Astrocyte (in vitro differentiated cells and primary cell): ENCODE measurements at regions not wholly inside any gene's neighbourhood (a gene's known extent, or its start where the extent isn't known, plus 50 kb on each side); places are given as distances from the start of the nearest gene placed in this dataset.

Source experiments
- DNase-seq: peaks from one replicate; pipeline ENCODE4 v3.0.0-alpha.2; 2010; ENCODE audit warnings: low read depth
- FAIRE-seq: peaks from 2 replicates; lab custom pipeline; 2011; peaks lifted over from hg19 to GRCh38; lab: Jason Lieb, UNC
- H2AFZ ChIP-seq: 2 replicates; pipeline ENCODE4 v1.6.0; 2012; ENCODE audit warnings: low read depth, low read length, inconsistent platforms
- H3K27ac ChIP-seq: 2 replicates; pipeline ENCODE4 v1.5.1; 2011; ENCODE audit warnings: low read depth, low read length, inconsistent platforms
- H3K27me3 ChIP-seq: 2 replicates; pipeline ENCODE4 v1.6.0; 2011; ENCODE audit warnings: low read length, inconsistent platforms; ENCODE audit not compliant: insufficient read depth
- H3K36me3 ChIP-seq: 2 replicates; pipeline ENCODE4 v1.5.1; 2011; ENCODE audit warnings: low read length, inconsistent platforms; ENCODE audit not compliant: insufficient read depth
- H3K4me1 ChIP-seq: 2 replicates; pipeline ENCODE4 v1.5.1; 2011; ENCODE audit warnings: low read length, inconsistent platforms; ENCODE audit not compliant: insufficient read depth
- H3K4me2 ChIP-seq: 2 replicates; pipeline ENCODE4 v1.6.0; 2012; ENCODE audit warnings: low read length, inconsistent platforms
- H3K4me3 ChIP-seq: 2 replicates; pipeline ENCODE4 v1.5.1; 2011; ENCODE audit warnings: low read depth, mild to moderate bottlenecking, low read length, inconsistent platforms; ENCODE audit not compliant: insufficient read depth
- H3K79me2 ChIP-seq: 2 replicates; pipeline ENCODE4 v1.6.0; 2012; ENCODE audit warnings: mild to moderate bottlenecking, low read length, inconsistent platforms; ENCODE audit not compliant: insufficient read depth
- H3K9ac ChIP-seq: 2 replicates; pipeline ENCODE4 v1.6.0; 2012; ENCODE audit warnings: mild to moderate bottlenecking, low read length, inconsistent platforms
- H3K9me3 ChIP-seq: 2 replicates; pipeline ENCODE4 v1.5.1; 2012; ENCODE audit warnings: low read depth, mild to moderate bottlenecking, low read length, inconsistent platforms; ENCODE audit not compliant: insufficient read depth
- H4K20me1 ChIP-seq: 2 replicates; pipeline ENCODE4 v1.6.0; 2012; ENCODE audit warnings: low read length, inconsistent platforms; ENCODE audit not compliant: insufficient read depth
- H3K27ac Mint-ChIP-seq: one replicate; pipeline ENCODE4 v1.8.0; 2021; ENCODE audit warnings: mild to moderate bottlenecking, mixed read lengths; ENCODE audit not compliant: unreplicated experiment
- H3K27me3 Mint-ChIP-seq: one replicate; pipeline ENCODE4 v1.8.0; 2021; ENCODE audit warnings: low read depth, mixed read lengths; ENCODE audit not compliant: unreplicated experiment
- H3K36me3 Mint-ChIP-seq: one replicate; pipeline ENCODE4 v1.8.0; 2021; ENCODE audit warnings: low read depth, mixed read lengths; ENCODE audit not compliant: unreplicated experiment
- H3K4me1 Mint-ChIP-seq: one replicate; pipeline ENCODE4 v1.8.0; 2021; ENCODE audit warnings: low read depth, mixed read lengths; ENCODE audit not compliant: unreplicated experiment
- H3K4me3 Mint-ChIP-seq: one replicate; pipeline ENCODE4 v1.8.0; 2021; ENCODE audit warnings: mild to moderate bottlenecking, moderate library complexity, mixed read lengths; ENCODE audit not compliant: unreplicated experiment
- H3K9me3 Mint-ChIP-seq: one replicate; pipeline ENCODE4 v1.8.0; 2021; ENCODE audit warnings: mild to moderate bottlenecking, mixed read lengths; ENCODE audit not compliant: unreplicated experiment
- CTCF ChIP-seq: IDR thresholded peaks from 2 replicates; pipeline ENCODE4 v1.5.1; 2011; ENCODE audit warnings: low read depth, mild to moderate bottlenecking, inconsistent platforms, low read length, moderate library complexity; ENCODE audit not compliant: insufficient read depth
- EZH2 ChIP-seq: IDR thresholded peaks from 2 replicates; pipeline ENCODE4 v1.6.1; 2012; ENCODE audit warnings: mild to moderate bottlenecking, low read length, inconsistent platforms; ENCODE audit not compliant: insufficient read depth

- TF ChIP-seq EZH2 (no peak), CTCF (no peak)
- DNase-seq = no peak
These were observed 851.9 kb downstream of the NR2F1-AS1 start for GRCh38 chr5:92729088-92729487.

GRCh38 chr5:92715946-92716520, 865.0 kb downstream of the NR2F1-AS1 start:
- FAIRE-seq = no peak

More at GRCh38 chr5:92729088-92729487, 851.9 kb downstream of the NR2F1-AS1 start:
- Histone ChIP-seq H3K9ac (no peak overlapping the region), H3K36me3 (no peaks in the 10 kb centered on the region), H3K4me3 (no peak overlapping the region), H4K20me1 (no peaks in the 10 kb centered on the region), H3K4me1 (no peaks in the 10 kb centered on the region), H3K79me2 (no peaks in the 10 kb centered on the region), H3K9me3 (no peaks in the 10 kb centered on the region), H3K4me2 (no peak overlapping the region), H3K27ac (no peak overlapping the region), H2AFZ (no peak overlapping the region), H3K27me3 (no peaks in the 10 kb centered on the region)
- Mint-ChIP-seq H3K4me3 (no peak overlapping the region), H3K27ac (no peak overlapping the region), H3K9me3 (no peaks in the 10 kb centered on the region), H3K36me3 (no peaks in the 10 kb centered on the region), H3K4me1 (no peaks in the 10 kb centered on the region), H3K27me3 (no peaks in the 10 kb centered on the region)
- no peak for FAIRE-seq

More at GRCh38 chr5:92715946-92716520, 865.0 kb downstream of the NR2F1-AS1 start:
- Histone ChIP-seq H3K9me3 (no peaks in the 10 kb centered on the region), H3K4me3 (no peak overlapping the region), H3K36me3 (no peaks in the 10 kb centered on the region), H3K9ac (no peak overlapping the region), H3K4me2 (no peak overlapping the region), H3K79me2 (no peaks in the 10 kb centered on the region), H3K27me3 (no peaks in the 10 kb centered on the region), H3K4me1 (no peaks in the 10 kb centered on the region), H3K27ac (no peak overlapping the region), H2AFZ (no peak overlapping the region), H4K20me1 (no peaks in the 10 kb centered on the region)
- no peaks in the 10 kb centered on the region for H3K9me3 Mint-ChIP-seq
- DNase-seq = no peak
- no peaks in the 10 kb centered on the region for H3K36me3 Mint-ChIP-seq
- peaks cover 3% of the 10 kb centered on the region for H3K4me1 Mint-ChIP-seq
- no peak for TF ChIP-seq CTCF
- no peak for TF ChIP-seq EZH2
- no peak overlapping the region for H3K4me3 Mint-ChIP-seq
- H3K27ac Mint-ChIP-seq = no peak overlapping the region
- no peaks in the 10 kb centered on the region for H3K27me3 Mint-ChIP-seq
